OCI-LY3 (cell line): ENCODE measurements at regions not wholly inside any gene's neighbourhood (a gene's known extent, or its start where the extent isn't known, plus 50 kb on each side); places are given as distances from the start of the nearest gene placed in this dataset.

ENCODE experiments used
- CTCF ChIP-seq: fragments of 200-600, 300-600 bp; sonication (generic); IDR thresholded peaks from 2 replicates; pipeline ENCODE4 v1.5.1; 2014; ENCODE audit warnings: antibody characterized with exemption, low read length, low read depth
- EZH2phosphoT487 ChIP-seq: fragments of 200-600 bp; shearing (Covaris generic); IDR thresholded peaks from 2 replicates; pipeline ENCODE4 v1.6.1; 2018; ENCODE audit warnings: antibody characterized with exemption, mixed run types, low read depth

- no peak for TF ChIP-seq CTCF
- TF ChIP-seq EZH2phosphoT487: no peak
These were observed 51.0 kb upstream of the LPP start for GRCh38 chr3:188102861-188103547.
